ENCODE measurements at regions not wholly inside any gene's neighbourhood (a gene's known extent, or its start where the extent isn't known, plus 50 kb on each side); places are given as distances from the start of the nearest gene placed in this dataset.

DNA sequence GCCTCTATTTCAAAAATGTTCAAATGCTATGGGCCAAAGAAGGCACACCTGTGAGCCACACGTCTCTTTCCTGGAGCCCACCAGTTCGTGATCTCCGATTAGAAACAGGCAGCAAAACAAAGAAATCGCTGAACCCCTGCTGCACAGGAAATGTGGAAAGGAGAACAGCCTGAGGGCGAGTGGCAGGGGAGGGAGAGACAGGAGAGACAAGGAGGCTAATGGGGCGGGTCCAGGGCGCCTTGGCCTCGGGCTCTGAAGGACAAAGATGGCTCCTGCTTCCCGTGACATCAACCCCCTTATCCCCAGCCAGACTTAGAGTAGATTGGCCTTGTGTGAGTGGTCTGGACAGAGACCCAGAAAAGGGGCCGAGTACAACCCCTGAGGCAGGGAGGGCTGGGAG lies 62.4 kb upstream of the DOCK1 start:
- Mint-ChIP-seq H3K9me3 (peaks cover 0 to 4% (median 0%) of the 10 kb centered on the region in 9 donors), H3K4me1 (no peaks in the 10 kb centered on the region), H3K27me3 (no peaks in the 10 kb centered on the region), H3K27ac (no peak overlapping the region), H3K4me3 (no peak overlapping the region), H3K36me3 (no peaks in the 10 kb centered on the region)
- ATAC-seq = no peak
- POLR2A ChIA-PET = no interaction called here
- no peak for DNase-seq

DNA sequence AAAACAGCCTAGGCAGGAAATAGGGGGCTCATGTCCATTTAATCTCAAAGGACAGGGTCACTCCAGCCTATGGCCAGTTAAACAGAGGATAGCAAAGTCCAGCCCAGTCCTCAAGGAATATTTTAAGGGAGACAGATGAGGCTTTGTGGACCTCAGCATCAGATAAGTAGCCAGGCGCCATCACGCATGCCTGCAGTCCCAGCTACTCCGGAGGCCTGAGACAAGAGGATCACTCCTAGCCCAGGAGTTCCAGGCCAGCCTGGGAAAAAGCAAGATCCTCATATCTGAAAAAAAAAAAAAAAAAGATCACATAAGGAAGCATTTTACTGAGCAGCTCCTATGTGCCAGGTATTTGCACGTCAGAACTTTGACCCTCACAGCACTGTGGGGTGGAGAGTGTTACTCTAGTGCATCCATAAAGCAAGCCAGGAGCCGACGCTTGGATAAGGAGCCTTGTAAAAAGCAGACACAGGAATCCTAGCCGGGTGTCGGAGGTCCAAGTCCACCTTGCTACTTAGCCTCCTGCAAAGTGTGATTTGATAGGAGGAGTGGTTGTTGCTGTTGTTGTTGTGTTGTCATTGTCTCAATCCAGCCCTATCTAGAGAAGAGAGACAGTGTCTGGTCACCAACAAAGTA lies 61.8 kb upstream of the DOCK1 start:
- H3K4me1 Mint-ChIP-seq = no peaks in the 10 kb centered on the region
- no peaks in the 10 kb centered on the region for H3K27me3 Mint-ChIP-seq
- no peak overlapping the region for H3K4me3 Mint-ChIP-seq
- peaks cover 0 to 4% (median 0%) of the 10 kb centered on the region in 9 donors for H3K9me3 Mint-ChIP-seq
- H3K27ac Mint-ChIP-seq = no peak overlapping the region
- DNase-seq (no peak), ATAC-seq (no peak)
- POLR2A ChIA-PET = no interaction called here
- H3K36me3 Mint-ChIP-seq = no peaks in the 10 kb centered on the region

DNA sequence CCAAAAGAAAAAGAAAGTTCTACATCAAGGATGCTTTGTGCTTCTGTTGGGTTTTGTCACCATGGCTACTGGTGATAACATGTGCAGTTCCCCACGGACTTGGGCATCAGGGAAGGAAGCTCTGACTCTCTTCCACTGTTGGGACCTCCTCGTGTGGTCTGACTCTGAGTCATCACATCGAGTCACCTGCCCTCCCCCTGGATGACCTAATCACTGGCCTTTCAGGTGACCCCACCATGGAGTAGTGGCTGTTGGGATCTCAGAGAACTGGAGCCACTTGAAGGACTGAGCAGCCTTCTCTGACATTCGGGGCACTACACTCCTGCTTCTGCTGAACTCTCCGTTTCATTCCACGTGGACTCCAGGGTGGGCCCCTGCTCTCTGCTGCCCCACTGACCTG lies 60.8 kb upstream of the DOCK1 start:
- no peaks in the 10 kb centered on the region for H3K4me1 Mint-ChIP-seq
- no peak overlapping the region for H3K27ac Mint-ChIP-seq
- POLR2A ChIA-PET = no interaction called here
- no peaks in the 10 kb centered on the region for H3K27me3 Mint-ChIP-seq
- DNase-seq (no peak), ATAC-seq (no peak)
- H3K9me3 Mint-ChIP-seq = peaks cover 0 to 4% (median 0%) of the 10 kb centered on the region in 9 donors
- H3K36me3 Mint-ChIP-seq = no peaks in the 10 kb centered on the region
- no peak overlapping the region for H3K4me3 Mint-ChIP-seq

DNA sequence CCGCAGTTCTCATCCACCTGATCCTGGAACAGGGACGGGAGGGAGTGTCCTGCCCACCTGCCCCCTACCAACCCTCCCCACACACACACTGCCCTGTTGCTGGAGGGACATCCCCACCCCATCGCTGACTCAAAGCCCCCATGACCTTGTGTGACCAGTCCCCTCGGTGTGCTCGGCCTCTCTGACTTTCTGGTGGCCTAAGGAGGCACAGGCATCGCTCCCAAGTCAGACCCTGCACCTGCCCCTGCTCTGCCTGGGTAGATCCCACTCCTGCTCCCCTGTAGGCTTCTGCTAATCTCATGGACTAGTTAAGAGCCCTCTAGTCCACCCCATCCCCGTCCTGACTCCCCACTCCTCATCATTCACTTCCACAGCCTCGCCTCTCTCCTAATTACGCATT lies 58.8 kb upstream of the DOCK1 start:
- H3K4me3 Mint-ChIP-seq = no peak overlapping the region
- H3K36me3 Mint-ChIP-seq = no peaks in the 10 kb centered on the region
- H3K4me1 Mint-ChIP-seq = no peaks in the 10 kb centered on the region
- H3K9me3 Mint-ChIP-seq = peaks cover 0 to 1% (median 0%) of the 10 kb centered on the region in 9 donors
- peaks cover 0 to 7% (median 0%) of the 10 kb centered on the region in 5 donors for H3K27me3 Mint-ChIP-seq
- no peak overlapping the region for H3K27ac Mint-ChIP-seq
- POLR2A ChIA-PET = no interaction called here
- no peak for DNase-seq
- ATAC-seq = no peak

DNA sequence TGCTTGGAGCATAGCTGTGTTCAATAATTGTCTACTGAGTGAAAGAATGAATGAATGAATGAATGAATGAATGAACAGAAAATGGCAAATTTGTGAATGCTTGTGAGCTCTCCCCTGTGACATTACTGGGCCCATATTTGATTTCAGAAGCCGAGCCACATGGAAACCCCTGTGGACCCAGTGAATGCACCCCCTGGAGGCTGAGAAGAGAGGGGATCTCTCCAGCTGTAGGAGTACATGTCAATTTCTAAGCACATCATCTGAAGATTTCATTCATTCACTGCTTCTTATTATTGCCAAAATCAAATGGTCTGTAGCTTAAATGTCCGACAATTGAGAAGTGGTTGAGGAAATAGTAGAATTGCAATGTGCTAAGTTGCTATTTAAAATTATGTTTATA lies 58.3 kb upstream of the DOCK1 start:
- Mint-ChIP-seq H3K27me3 (peaks cover 0 to 7% (median 0%) of the 10 kb centered on the region in 5 donors), H3K9me3 (peaks cover 0 to 1% (median 0%) of the 10 kb centered on the region in 9 donors), H3K4me3 (no peak overlapping the region), H3K4me1 (no peaks in the 10 kb centered on the region), H3K36me3 (no peaks in the 10 kb centered on the region), H3K27ac (no peak overlapping the region)
- no peak for ATAC-seq
- DNase-seq = no peak
- POLR2A ChIA-PET = no interaction called here

DNA sequence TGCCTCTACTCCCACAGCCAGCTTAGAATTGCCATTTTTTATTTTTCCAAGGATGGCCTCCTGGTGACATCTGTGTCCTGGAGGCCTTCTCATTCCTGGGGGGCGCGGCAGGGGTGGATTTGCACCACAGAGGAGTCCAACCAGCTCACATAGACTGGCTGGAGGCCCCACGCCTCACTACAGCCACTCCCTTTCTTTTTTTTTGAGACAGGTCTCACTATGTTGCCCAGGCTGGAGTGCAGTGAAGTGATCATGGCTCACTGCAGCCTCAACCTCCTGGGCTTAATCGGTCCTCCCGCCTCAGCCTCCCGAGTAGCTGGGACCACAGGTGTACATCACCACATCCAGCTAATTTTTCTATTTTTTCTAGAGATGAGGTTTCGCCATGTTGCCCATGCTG lies 57.6 kb upstream of the DOCK1 start:
- ATAC-seq (no peak), DNase-seq (no peak)
- no peaks in the 10 kb centered on the region for H3K4me1 Mint-ChIP-seq
- peaks cover 0 to 7% (median 0%) of the 10 kb centered on the region in 5 donors for H3K27me3 Mint-ChIP-seq
- H3K36me3 Mint-ChIP-seq = no peaks in the 10 kb centered on the region
- H3K27ac Mint-ChIP-seq = no peak overlapping the region
- POLR2A ChIA-PET = no interaction called here
- peaks cover 0 to 1% (median 0%) of the 10 kb centered on the region in 9 donors for H3K9me3 Mint-ChIP-seq
- no peak overlapping the region for H3K4me3 Mint-ChIP-seq

DNA sequence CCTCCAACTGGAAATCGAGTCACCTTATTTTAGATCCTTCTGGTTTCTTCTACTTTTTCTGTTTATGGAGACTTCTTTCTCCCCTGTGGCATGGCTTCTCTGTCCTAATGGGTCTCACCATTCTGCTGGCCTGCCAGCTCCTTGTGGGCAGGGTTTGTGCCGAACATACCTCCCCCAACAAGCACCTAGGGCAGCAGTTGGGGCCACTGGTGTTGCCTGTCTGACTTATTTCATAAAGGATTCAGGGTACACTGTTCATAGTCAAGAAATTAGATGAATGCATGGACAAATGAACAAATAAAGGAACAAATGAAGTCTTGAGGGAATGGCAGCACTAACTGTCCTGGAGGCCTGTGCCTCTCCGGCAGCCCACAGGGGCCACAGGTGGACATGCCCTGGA lies 55.6 kb upstream of the DOCK1 start:
- no peak overlapping the region for H3K4me3 Mint-ChIP-seq
- no peaks in the 10 kb centered on the region for H3K36me3 Mint-ChIP-seq
- no peaks in the 10 kb centered on the region for H3K4me1 Mint-ChIP-seq
- H3K27me3 Mint-ChIP-seq = peaks cover 0 to 7% (median 0%) of the 10 kb centered on the region in 5 donors
- H3K9me3 Mint-ChIP-seq = peaks cover 0 to under 1% (median 0%) of the 10 kb centered on the region in 9 donors
- ATAC-seq (no peak), DNase-seq (no peak)
- POLR2A ChIA-PET = no interaction called here
- H3K27ac Mint-ChIP-seq = no peak overlapping the region

DNA sequence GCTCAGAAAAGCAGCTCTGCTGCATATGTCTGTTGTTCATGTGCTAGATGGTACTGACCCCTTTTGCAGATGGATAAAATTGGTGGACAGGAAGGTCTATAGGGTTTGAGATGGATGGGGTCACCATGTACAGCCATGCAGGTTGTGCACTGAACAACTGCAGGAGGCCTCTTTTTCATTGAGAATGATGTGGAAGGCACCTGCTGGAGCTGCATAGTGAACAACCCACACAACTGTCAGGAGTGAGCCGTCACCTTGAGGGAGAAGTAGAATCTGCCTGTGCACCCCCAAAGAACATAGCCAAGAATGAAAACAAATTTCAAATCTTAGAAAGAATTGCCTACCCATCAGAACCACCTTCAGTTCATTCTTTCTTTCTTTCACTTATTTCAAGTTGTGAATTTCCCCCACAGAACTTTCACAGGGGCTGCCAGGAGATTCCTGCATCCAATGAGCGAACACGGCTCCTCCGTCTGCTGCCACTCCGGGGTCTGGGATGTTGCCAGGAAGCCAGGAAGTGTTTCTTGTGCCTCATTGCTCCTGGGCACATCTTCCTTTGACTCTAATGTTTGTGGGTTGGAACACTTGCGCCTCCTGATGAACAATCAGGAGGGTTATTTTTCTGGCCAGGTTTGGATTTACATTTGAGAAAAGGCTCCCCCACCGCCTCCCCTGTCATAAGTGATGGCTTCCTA lies 53.7 kb upstream of the DOCK1 start:
- DNase-seq (no peak), ATAC-seq (no peak)
- Mint-ChIP-seq H3K4me3 (no peak overlapping the region), H3K27ac (no peak overlapping the region), H3K36me3 (no peaks in the 10 kb centered on the region), H3K4me1 (no peaks in the 10 kb centered on the region), H3K27me3 (peaks cover 0 to 7% (median 0%) of the 10 kb centered on the region in 5 donors), H3K9me3 (peaks cover 0 to 2% (median 0%) of the 10 kb centered on the region in 9 donors)
- POLR2A ChIA-PET = no interaction called here

DNA sequence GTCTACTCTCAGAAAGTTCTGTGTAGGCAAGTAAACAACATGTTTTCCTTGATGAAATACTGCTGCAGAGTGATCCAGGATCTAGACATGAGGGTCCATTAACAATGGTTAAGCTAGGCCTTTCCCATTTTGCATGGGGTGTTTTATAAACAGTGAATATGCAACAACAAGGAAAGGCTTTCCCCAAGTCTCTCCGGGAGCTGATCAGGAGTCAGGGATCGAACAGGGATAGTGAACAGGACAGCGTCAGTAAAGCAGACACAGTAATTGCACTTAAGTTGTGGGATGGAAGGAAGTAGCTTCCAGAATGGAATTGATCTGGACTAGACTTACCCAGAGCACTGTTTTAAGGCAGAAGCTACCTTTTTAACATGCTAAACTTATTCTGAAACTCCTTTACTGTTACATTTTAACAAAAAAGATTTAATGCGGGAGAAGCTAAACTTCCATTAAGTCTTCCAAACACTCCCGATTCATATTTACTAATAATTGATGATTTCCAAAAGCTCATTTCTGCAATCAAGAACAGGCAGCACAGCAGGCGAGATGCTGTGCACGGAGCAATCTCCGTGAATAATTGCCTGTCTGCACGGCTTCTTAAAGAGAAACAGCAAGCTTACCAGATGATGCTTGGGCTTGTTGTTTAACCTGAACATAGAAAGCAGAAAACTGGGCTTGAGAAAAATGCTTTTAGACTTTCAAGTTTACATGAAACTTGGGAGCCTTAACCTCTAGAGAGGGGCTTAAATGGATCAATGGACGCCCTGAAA lies 50.3 kb upstream of the DOCK1 start:
- Mint-ChIP-seq H3K36me3 (no peaks in the 10 kb centered on the region), H3K27ac (no peak overlapping the region), H3K4me1 (no peaks in the 10 kb centered on the region), H3K27me3 (peaks cover 1 to 9% (median 2%) of the 10 kb centered on the region in 5 donors), H3K4me3 (no peak overlapping the region), H3K9me3 (peaks cover 0 to 10% (median 3%) of the 10 kb centered on the region in 9 donors)
- ATAC-seq = no peak
- DNase-seq = no peak
- POLR2A ChIA-PET = no interaction called here

Measured in naive thymus-derived CD8-positive, alpha-beta T cell (primary cell).